NCI-H1694 (cell line): ENCODE measurements at regions not wholly inside any gene's neighbourhood (a gene's known extent, or its start where the extent isn't known, plus 50 kb on each side); places are given as distances from the start of the nearest gene placed in this dataset.

Source experiments
- DNase-seq: peaks from one replicate; lab custom pipeline; 2025; lab: John Stamatoyannopoulos, UW

DNA sequence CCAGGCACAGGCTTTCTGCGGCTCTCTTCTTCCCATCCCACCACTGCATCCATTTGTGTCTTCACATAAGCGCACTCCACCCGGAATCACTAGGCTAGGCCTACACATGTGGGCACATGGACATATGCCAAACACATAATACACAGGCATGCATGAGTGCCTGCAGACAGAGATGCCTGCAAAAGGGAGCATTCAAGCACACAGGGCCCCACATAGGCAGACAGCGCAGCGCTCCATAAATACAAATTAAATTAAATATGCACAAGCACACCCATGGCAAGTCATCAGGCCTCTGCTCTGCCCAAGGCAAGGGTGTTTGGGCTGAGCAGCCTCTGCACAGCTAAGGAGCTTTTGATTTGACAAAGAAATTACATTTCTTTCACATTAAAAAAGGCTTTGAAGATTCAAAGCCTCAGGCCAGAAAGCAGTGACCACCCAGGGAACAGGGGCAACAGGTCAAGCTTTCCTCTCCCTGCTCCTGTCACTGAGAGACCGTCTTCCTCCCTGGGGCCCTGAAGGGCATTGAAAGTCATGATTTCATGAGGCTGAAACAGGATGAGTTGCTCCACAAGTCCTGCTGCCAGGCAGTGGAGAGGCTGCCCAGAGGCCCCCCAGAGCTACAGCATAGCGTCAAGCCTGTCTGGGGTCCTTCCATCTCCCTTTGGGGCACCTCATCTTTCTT is 134.2 kb upstream of the LRFN2 start:
- DNase-seq = peak; percentile 86

DNA sequence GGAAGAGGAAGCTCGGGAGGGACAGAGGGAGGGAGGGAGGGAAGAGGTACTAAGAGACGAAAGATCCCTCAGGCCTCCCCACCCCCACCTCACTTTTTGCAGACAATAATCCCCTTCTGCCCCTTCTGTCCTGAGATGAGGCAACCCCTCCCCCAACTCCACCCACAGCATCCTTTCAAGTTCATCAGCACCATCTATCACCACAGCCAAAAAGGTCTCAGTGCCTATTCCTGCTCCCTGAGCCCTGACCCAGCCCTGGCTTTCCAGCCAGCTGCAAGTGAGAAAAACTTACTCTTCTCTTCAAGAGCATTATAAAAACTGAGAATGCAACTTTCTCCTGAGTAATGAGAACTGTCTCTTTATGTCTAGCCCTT is 133.2 kb upstream of the LRFN2 start:
- DNase-seq = no peak

DNA sequence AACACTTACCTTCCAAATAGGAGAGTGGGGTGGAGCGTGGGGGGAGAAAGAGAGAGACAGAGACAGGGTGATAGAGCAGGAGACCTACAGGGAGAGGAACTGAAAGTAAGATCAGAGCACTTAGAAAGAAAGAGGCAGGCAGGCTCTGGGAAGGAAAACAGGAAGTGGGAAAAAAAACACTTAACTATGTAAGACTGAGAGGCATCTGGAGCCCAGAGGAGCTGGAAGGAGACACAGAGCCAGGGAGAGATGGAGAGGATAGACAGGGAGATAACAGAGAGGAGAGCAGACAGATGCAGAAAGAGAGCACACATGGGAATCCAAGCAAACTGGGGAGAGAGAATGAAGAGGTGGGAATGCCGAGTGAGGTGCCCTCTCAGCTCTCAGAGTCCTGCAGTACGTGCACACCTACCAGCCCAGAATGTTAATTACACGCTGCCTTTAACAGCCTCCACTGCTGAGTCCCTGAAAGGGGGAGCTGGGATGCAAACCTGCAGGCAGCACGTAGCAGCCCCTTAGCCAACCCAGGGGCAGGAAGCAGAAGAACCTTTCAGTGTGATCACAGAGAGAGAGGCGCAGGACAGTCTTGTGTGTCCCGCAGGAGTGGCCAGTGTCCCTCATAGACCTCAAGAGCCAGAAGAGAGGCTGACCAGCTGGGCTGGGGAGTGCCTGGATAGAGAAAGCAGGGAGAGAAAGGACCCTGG is 132.7 kb upstream of the LRFN2 start:
- DNase-seq = no peak

DNA sequence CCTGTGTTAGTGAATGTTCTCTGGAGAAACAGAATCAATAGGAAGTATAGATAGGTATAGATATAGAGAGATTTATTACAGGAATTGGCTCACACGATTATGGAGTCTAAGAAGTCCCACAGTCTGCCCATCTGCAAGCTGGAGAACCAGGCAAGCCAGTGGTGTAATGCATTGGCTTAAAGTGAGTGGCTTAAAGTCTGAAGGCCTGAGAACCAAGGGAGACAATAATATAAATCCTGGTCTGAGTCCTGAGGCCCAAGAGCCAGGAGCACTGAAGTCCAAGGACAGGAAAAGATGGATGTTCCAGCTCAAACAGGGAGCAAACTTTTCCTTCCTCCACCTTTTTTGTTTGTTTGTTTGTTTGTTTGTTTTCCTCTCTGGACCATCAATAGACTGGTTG is 131.2 kb upstream of the LRFN2 start:
- no peak for DNase-seq

DNA sequence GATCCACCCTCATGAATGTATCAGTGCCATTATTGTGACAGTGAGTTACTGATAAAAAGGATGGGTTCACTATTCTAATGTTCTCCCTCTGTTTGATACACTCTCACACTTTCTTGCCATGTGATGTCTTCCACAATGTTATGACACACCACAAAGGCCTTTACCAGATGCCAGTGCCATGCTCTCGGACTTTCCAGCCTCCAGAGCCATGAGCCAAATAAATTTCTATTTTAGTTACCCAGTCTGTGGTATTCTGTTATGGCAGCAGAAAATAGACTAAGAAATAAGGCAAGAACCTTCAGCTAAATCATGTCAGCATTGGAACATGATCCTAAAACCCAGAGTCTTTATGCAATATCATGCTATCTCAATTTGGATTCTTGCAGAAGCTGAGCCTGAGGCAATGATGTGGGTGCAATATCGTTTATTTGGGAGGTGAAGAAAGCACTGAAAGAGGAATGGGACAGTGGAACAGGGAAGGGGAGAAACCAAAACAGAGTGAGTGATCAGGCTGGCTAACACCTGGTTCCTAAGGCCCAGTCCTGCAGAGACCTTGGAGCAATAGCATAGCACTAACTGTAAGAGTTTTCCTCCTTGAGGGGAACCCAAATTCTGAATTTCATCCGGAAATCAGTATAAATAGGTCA is 130.4 kb upstream of the LRFN2 start:
- DNase-seq = no peak

DNA sequence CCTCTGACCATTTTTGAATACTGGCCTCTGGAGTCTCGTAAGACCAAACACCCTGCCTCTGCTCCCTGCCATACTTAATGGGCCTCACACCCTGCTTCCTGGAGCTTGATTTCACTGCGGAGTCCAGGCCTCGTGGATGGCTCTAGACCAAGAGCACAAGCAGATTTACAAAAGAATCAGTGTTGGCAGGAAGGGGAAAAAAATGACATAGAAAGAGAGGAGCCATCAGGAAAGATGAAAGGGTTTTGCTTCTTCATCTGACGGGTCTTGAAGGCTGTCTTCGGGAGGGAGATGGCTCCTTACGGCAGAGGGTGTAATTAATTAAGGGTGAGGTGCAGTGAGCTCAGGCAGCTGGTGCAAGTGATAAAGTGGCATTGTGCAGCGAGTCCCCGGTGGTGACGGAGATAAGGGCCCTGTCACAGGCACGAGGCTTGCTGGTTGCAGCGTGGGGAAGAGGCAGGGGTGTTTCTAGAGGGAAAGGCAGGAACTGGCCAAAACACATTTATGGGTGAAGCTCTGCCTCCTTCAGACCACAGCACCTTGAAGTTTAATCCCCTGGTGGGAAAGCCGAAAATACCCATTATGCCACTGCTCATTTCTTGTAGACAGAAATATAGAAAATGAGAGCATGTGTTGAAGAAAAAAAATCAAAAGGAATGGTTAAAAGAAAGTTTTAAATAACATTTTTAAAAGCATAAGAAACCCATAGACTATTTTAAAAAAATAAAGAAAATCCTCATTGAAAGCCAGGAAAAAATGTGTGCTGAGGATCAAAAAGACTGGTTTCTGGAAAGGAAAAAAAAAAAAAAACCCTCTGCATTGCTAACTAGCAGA is 128.6 kb upstream of the LRFN2 start:
- no peak for DNase-seq

DNA sequence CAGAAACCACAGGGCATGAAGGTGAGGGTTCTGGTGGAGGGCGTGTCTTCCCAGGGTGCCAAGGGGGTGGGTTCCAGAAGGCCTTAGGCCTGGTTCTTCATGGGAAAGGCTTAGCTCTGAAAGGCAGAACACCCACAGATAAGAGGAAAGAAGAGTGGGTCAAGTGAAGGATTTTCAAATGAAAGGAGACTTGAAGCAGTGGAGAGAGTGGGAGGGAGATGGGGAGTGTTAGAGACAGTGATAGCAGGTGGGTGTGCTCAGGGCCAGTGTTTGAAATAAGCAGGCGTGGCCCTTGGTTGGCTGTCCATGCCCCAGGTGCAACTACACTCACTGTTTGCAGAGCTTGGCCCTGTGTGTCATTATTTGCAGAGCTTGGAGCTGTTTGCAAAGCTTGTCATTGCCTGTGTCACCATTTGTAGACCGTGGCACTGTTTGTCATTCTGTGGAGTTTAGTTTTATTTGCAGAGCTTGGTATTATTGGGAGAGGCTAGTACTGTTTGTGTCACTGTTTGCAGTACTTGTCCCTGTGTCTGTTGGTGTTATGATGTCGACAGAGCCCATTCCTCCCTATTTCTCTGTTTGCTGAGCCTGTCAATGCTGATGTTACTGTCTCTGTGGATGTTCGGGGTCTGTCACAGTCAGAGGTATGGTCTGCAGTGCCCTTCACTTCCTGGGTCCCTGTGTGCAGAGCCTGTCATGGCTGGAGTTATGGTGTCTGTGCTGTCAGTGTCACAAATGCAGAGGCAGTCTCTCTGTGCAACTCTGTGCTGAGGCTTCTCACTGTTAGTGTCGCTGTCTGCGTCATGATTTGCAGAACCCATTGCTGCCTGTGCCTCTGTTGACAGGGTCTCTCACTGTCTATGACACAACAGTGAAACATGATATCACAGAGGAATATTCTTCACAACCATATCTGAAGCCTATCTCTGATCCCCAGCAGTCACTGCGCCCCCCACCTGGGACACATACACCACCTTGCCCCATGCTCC is 127.7 kb upstream of the LRFN2 start:
- no peak for DNase-seq

DNA sequence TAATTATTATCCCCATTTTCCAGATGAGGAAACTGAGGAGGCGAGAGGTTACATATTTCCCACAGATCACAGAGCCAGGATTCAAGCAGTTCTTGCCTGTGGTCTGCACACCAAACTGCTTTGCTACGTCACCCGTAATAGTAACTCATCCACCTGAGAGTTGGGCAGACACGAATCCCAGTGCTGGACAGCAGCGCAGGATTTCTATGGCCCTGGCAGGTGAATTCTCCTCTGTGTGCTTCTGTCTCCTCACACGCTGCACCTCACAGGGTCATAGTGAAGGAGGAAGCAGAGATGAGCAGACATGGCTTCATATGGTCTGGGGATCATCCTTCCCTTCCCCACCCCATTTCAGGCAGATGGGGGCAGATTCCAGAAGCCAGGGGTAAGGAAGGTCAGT is 127.0 kb upstream of the LRFN2 start:
- no peak for DNase-seq

DNA sequence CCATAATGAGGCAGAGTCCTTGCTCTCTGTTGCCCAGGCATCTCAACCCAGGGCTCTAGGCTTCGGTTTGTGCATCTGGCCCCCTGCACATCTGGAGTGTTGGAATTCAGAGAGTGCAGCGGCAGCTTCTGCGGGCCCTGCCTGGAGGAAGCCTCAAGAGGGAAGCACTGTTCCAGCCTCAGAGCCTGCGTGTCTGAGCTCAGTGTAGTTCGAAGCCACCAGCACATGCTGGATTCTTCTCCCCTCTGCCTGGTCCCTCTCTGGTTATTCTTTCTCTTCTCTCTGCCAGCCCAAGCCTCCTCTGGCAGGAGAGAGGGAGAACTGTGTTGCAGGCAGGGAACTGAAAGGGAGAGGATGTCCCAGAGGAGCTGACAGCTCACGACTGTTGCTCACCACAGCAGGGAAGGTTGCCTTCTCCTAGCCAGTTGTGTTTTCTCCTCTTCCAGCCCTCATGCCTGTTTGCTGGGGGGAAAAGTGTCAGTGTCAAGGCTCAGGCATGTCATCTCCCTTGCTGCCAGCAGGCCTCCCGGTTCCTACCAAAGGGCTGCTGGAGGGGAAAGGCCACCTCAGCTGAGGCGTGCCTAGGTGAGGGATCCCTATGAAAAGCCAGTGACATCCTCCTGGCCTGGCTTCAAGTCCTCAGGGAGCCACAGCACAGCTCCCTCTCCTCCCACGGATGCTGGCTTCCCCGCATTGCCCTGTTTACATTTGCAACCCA is 126.0 kb upstream of the LRFN2 start:
- DNase-seq = no peak

DNA sequence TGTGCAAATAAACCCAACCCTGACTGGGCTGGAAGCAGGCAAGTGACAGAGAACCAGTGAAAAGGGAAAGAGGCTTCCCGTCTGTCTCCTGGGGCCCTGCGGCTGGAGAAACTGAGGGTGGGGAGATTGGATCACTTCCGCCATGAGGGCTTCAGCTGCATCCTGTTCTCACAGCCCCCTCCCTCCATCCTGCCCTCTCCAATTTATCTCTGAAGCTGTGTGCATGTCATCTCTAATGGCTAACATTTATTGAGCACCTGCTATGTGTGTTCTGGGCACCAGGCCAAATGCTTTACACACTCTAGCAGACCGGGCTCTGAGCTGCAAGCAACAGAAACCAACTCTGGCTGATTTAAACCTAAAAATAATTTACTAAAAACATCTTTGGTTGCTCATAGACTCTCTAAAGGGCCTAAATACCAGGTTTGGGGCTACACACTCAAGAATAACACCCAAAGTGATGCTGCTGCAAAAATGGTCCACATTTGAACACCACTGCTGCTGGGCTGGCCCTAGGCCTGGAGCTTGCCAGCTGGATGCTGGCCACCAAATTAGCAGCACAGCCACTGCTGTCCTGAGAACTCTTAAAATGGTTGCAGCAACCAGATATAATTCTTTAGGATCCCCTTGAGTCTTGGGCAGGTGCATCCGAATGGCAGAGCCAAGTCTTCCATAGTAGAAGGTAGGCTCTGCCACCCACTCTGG is 123.6 kb upstream of the LRFN2 start:
- peak; percentile 18 for DNase-seq

DNA sequence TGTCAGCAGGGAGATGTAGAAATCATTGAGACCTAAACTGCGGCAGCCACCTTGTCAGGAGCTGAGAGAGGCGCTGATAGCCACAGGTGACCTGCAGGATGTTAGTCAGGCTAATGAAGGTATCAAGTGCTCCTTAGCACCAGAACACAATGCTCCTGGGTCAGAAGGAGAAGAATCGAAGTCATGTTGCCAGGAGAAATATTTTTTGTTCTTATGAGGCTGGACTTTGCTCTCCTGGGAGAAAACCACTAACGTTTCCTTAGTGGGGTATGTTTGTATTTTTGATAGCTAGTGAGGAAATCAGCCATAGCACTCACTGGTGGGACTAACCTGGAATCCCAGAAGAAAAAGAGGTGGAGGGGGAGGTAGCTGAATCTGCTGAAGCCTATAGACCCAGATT is 120.9 kb upstream of the LRFN2 start:
- DNase-seq = no peak

DNA sequence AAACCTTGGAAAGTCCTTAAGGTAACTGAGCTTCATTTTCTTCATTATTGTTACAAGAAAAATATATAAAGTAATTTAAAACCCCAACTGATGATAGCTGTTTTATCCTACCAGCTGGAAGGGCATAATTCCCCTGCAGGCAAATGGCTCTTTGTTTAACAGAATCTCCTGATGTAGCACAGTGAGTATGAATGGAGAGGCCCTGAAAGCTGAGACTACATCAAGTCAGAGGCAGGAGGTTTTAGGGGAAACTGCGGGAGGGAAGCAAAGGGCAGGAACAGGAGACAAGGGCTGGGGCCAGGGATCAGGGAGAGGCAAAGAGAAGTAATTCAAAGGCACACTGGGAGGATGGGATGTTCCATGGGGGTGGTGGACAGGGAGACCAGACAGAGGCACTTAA is 119.0 kb upstream of the LRFN2 start:
- no peak for DNase-seq

DNA sequence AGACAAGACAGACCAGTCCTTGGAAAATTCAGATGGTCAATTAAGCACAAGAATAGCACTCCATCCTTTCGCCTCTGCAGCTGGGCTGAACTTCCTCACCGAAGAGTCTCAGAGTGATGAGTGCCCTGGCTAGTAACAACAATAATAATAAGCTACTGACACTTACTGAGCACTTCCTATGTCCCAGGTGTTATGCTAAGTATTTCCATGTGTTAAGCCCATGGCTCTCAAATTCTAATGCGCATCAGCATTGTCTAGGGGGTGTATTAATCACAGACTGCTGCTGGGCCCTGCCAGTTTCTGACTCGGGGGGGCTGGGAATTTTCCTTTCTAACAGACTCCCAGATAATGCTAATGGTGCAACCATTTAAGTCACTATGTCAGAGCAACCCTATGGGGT is 118.2 kb upstream of the LRFN2 start:
- DNase-seq = no peak

DNA sequence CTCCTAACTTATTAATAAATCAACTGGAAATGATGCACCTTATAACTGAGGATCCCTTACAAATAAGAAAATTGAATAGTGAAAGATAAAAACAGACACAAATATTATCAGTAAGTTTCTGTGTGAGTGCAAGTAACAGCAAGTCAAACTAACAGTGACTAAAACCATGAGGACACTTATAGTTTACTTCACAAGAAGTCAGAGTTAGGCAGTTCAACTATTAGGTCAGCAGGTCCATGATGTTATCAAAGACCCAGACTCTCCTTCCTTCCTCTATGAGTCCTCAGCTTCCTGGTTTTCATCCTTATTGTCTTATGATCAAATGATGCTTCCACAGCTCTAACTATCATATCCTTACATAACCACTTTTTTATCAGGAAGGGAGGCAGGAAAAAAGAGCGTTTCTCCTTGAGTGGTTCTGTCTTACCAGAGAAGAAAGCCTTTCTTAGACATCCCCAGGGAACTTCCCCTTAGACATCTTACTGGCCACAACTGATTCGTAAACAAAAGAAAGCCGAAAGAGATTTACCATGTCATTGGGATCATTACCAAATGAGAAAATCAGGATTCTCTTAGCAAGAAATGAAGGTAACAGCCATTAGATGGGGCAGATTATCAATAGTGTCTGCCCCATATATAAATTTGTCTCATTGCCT is 114.3 kb upstream of the LRFN2 start:
- no peak for DNase-seq

DNA sequence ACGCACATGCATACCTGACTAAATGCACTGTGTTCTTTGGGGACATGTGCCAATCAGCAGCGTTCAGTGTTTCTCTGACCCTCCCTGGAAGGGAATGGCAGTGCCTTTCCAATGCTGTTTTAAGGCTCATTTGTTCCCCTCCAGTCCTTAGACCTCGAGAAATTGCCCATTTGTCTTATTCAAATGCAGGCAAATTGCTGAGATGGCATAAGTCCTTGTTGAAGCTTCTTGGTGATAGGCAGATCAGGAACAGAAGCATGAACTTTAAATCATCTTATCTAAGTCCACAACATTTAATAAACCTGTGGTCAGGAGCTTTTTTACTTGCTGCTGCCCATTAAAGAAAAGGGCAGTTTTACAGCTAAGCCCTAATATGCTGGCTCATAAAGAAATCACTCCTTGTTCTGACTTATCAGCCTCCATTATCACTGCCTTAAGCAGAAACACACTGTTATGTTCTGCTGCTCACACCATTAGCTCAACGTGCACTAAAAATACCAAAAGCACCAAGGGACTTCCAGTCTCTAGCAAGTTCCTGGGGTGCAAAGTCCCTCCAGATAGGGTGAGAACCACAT is 112.9 kb upstream of the LRFN2 start:
- no peak for DNase-seq

DNA sequence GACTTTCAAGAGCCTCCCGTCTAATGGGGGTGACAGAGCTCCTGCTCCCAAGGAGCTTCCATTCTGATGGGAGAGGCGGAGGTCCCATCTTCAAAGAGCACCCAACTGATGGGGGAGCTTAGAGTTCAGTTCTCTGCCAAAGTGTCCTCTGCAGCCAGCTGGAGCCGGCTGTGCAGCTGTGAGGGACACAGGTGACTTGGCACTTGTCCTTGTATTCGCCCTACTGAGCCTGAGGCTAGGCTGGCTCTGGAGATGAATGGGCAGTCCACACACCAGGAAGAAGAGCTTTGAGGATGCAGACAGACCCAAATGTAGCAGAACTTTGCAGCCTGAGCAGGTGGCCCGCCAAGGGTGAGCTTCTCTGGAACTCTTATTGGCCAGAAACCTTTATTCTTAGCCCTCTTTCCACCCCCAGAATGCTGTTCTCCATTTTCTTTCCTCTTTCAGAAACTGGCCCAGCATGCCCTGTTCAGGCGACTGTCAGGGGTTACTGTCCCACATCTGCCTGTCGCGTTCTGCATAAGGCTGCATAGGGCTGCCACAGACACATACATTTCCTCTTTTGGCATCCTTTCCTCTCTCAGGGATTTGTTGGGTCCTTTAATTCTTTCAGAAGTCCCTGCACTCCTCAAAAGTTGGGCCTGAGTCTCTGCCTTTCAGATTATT is 108.7 kb upstream of the LRFN2 start:
- no peak for DNase-seq

DNA sequence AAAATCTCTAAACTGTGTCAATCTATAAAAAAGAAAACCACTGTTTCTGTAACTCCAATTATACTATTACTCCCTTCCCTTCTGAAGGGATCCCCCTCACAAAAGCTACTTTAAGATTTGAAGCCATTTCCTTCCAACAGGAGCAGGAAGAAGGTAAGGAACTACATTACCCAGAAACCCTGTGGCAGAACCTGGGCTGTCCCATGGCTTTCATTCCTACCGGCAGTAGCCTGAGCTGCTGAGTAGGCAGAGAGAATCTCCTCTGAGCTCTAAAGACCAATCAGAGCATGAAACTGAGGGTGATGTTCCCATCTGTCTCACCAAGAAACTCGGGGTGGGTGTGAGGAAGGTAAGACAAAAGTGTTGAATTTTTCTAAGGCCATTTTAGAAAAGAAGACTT is 108.0 kb upstream of the LRFN2 start:
- DNase-seq = peak; percentile 21

DNA sequence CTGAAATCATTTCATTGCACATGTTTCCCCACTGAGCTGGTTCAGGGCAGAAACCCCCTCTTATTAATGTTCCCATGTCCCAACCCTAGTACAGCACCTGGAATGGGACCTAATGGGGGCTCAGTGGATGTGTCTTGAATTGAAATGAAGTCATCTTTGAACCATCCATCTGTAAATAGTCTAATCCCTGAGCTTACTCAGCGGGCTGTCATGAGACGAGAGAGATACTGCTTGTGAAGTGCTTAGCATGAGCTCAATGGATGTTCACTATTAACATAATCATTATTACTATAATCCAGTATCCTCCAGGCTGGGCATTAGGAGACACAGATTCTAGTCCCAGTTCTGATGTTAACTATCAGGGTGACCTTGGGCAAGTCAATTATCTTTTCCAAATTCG is 106.6 kb upstream of the LRFN2 start:
- no peak for DNase-seq

DNA sequence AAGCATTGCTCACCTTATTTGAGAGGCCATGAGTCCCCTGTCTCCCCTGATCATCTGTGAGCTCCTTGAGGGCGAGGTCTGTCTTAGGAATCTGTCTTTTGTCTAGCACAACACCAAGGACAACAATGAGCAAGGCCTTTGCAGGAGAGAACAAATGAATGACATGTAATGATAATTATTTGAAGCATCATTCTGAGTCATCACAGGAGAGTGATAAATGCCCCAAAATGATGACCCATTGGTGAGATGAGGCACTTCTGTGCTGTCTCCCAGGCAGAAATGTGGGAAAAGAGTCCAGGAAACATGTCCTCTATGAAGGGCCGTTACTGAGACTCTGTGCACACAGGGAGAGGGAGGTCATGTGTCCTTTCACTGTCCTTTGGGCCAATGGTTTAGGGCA is 105.2 kb upstream of the LRFN2 start:
- no peak for DNase-seq
